ENCODE measurements at regions not wholly inside any gene's neighbourhood (a gene's known extent, or its start where the extent isn't known, plus 50 kb on each side); places are given as distances from the start of the nearest gene placed in this dataset.
"Not testable (repeated sequence)": the region's sequence is repeated elsewhere in the genome, so short reads cannot be mapped to it uniquely, and the experiment has no call there.

- intact Hi-C loops (cut with micrococcal nuclease) (no loop called here), in situ Hi-C loops (cut with MboI) (no loop called here)
- no peak overlapping the region for H2AFZ ChIP-seq (ENCODE audit: low read depth, low read length)
- ChIA-PET POLR2A (interaction anchor here (0.7 kb wide), 1 partner anchor 626 kb away, joined by 5 read pairs; no protein-coding TSS in a partner anchor), CTCF (ENCODE audit: low intra/inter-chr PET ratio) (no interaction called here)
- no peak overlapping the region for H3K4me2 ChIP-seq (ENCODE audit: insufficient read depth, low read length)
- no peaks in the 10 kb centered on the region for H3K27me3 ChIP-seq (ENCODE audit: control insufficient read depth in 2 of 2, insufficient read depth in 2 of 2, low read length in 2 of 2)
- H3K27ac ChIP-seq (ENCODE audit: extremely low read depth, low read depth, low read length), result no peak overlapping the region
- no peaks in the 10 kb centered on the region for H3K79me2 ChIP-seq (ENCODE audit: control insufficient read depth, insufficient read depth, low read length)
- no peaks in the 10 kb centered on the region for H3K4me1 ChIP-seq (replicated peaks in 1 of 2; ENCODE audit: control insufficient read depth in 2 of 2, insufficient read depth in 2 of 2, low read length in 2 of 2)
- WGBS (ENCODE audit: insufficient coverage, low coverage, missing lambda C conversion rate), result 0% methylated on average over 4 of the region's 5 CpGs
- no peaks in the 10 kb centered on the region for H3K36me3 ChIP-seq (ENCODE audit: control insufficient read depth, insufficient read depth, low read length)
- TF ChIP-seq ZBED1 (IDR thresholded peaks at IDR 0.05) (no peak), GABPB1 (CRISPR knock-in tag; IDR thresholded peaks at IDR 0.05) (no peak), DLX4 (CRISPR knock-in tag; IDR thresholded peaks at IDR 0.05) (no peak)
- no peak for DNase-seq (ENCODE audit: extremely low read depth in 1 of 4, low spot score in 3 of 4)
- H3K9me1 ChIP-seq (ENCODE audit: control insufficient read depth, insufficient read depth, low read length), result no peaks in the 10 kb centered on the region
- no TSS peak for BruUV-seq (replicated peaks)
- no peak overlapping the region for H3K9ac ChIP-seq (ENCODE audit: insufficient read depth in 1 of 2, low read depth in 2 of 2, low read length in 2 of 2)
- FAIRE-seq, result no peak
- H4K20me1 ChIP-seq (replicated peaks; ENCODE audit: control insufficient read depth, insufficient read depth, low read length), result no peaks in the 10 kb centered on the region
- no peaks in the 10 kb centered on the region for H3K9me3 ChIP-seq (replicated peaks; ENCODE audit: control insufficient read depth, insufficient read depth, low read depth, low read length)
- no peak overlapping the region for H3K4me3 ChIP-seq
- no peak for ATAC-seq
Measured at GRCh38 chr14:89728964-89729363, 225.6 kb downstream of the EFCAB11 start.

DNA sequence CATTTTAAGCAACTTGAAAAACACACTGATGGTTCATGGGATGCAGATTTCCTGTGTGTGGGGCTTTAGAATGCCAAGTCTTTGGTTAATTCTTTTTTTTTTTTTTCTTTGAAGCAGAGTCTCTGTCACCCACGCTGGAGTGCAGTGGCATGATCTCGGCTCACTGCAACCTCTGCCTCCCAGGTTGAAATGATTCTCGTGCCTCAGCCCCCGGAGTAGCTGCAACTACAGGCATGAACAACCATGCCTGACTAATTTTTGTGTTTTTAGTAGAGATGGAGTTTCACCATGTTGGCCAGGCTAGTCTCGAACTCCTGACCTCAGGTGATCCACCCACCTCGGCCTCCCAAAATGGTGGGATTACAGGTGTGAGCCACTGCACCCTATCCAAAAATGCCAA, 228.3 kb downstream of the EFCAB11 start:
- FAIRE-seq; H3K9me1 ChIP-seq (ENCODE audit: control insufficient read depth, insufficient read depth, low read length); H3K9me3 ChIP-seq (replicated peaks; ENCODE audit: control insufficient read depth, insufficient read depth, low read depth, low read length); H4K20me1 ChIP-seq (replicated peaks; ENCODE audit: control insufficient read depth, insufficient read depth, low read length); ATAC-seq; H3K27me3 ChIP-seq (ENCODE audit: control insufficient read depth in 2 of 2, insufficient read depth in 2 of 2, low read length in 2 of 2); BruUV-seq (replicated peaks); H2AFZ ChIP-seq (ENCODE audit: low read depth, low read length); H3K9ac ChIP-seq (ENCODE audit: insufficient read depth in 1 of 2, low read depth in 2 of 2, low read length in 2 of 2); DNase-seq (ENCODE audit: extremely low read depth in 1 of 4, low spot score in 3 of 4); intact Hi-C loops (cut with micrococcal nuclease); CTCF ChIA-PET (ENCODE audit: low intra/inter-chr PET ratio); H3K36me3 ChIP-seq (ENCODE audit: control insufficient read depth, insufficient read depth, low read length); H3K4me3 ChIP-seq; H3K79me2 ChIP-seq (ENCODE audit: control insufficient read depth, insufficient read depth, low read length); H3K4me2 ChIP-seq (ENCODE audit: insufficient read depth, low read length); H3K27ac ChIP-seq (ENCODE audit: extremely low read depth, low read depth, low read length); in situ Hi-C loops (cut with MboI); H3K4me1 ChIP-seq (replicated peaks in 1 of 2; ENCODE audit: control insufficient read depth in 2 of 2, insufficient read depth in 2 of 2, low read length in 2 of 2): not testable (repeated sequence)
- POLR2A ChIA-PET, result interaction anchor here (0.6 kb wide), 1 partner anchor 188 kb away, joined by 3 read pairs; no protein-coding TSS in a partner anchor
- WGBS (ENCODE audit: insufficient coverage, low coverage, missing lambda C conversion rate), result 0% methylated on average over 5 of the region's 6 CpGs
